A549 (cell line): ENCODE measurements at regions not wholly inside any gene's neighbourhood (a gene's known extent, or its start where the extent isn't known, plus 50 kb on each side); places are given as distances from the start of the nearest gene placed in this dataset.

Source experiments
- ATOH8 ChIP-seq: fragments of 250-450 bp; sonication (Bioruptor Pico); IDR thresholded peaks from 2 replicates; pipeline ENCODE4 v1.5.0; 2020; ENCODE audit warnings: low read depth, mild to moderate bottlenecking, moderate library complexity
- CBX8 ChIP-seq: fragments of 200-600 bp; sonication (generic); IDR thresholded peaks from 2 replicates; pipeline ENCODE4 v1.6.1; 2016
- CTCF ChIP-seq: fragments of >200 bp; sonication (Bioruptor Twin); formaldehyde crosslinking; IDR thresholded peaks from 3 replicates; pipeline ENCODE4 v1.5.1; 2016
- EP300 ChIP-seq, 2 experiments: fragments of >200 bp; sonication (Bioruptor Twin); formaldehyde crosslinking; IDR thresholded peaks; 2 replicates in 1 of 2; 3 replicates in 1 of 2; pipeline ENCODE4 v1.6.1; 2016 to 2017
- HMGXB4 ChIP-seq: fragments of 250-450 bp; sonication (Bioruptor Pico); IDR thresholded peaks from 2 replicates; pipeline ENCODE4 v1.5.0; 2021; ENCODE audit warnings: mild to moderate bottlenecking, moderate library complexity, borderline replicate concordance
- MAFK ChIP-seq: fragments of 450-650 bp; IDR thresholded peaks from 2 replicates; pipeline ENCODE4 v1.6.1; 2014; ENCODE audit not compliant: partially characterized antibody
- POLR2AphosphoS2 ChIP-seq: conservative IDR thresholded peaks from 2 replicates; pipeline ENCODE4 v1.6.1; 2012; ENCODE audit warnings: low read length, improper control_type of control experiment, inconsistent platforms
- RAD21 ChIP-seq, 2 experiments: fragments of >200 bp in 1 of 2; sonication (Bioruptor Twin) in 1 of 2; formaldehyde crosslinking in 1 of 2; IDR thresholded peaks in 1 of 2; conservative IDR thresholded peaks in 1 of 2; 2 replicates in 1 of 2; 3 replicates in 1 of 2; pipeline ENCODE4 v1.6.1; 2012 to 2018; ENCODE audit warnings: inconsistent platforms in 1 of 2
- REST ChIP-seq: fragments of 200-600 bp; sonication (generic); IDR thresholded peaks from 2 replicates; pipeline ENCODE4 v1.6.1; 2016; ENCODE audit warnings: antibody characterized with exemption, mild to moderate bottlenecking, moderate library complexity
- RFX5 ChIP-seq: fragments of 450-650 bp; IDR thresholded peaks from 2 replicates; pipeline ENCODE4 v1.7.1; 2014; ENCODE audit warnings: antibody characterized with exemption, mild to moderate bottlenecking, moderate library complexity

GRCh38 chr10:58079461-58079860, 188.2 kb downstream of the IPMK start:
- TF ChIP-seq HMGXB4 (no peak), REST (no peak), ATOH8 (CRISPR knock-in tag) (no peak), POLR2AphosphoS2 (no peak), CTCF (no peak), RAD21 (conservative IDR thresholded peaks at IDR 0.05 in 1 of 2, IDR thresholded peaks at IDR 0.05 in 1 of 2) (no peak), CBX8 (no peak), EP300 (IDR thresholded peaks at IDR 0.05) (no peak), RFX5 (no peak), MAFK (no peak)
